HT-29 (cell line): ENCODE measurements at regions not wholly inside any gene's neighbourhood (a gene's known extent, or its start where the extent isn't known, plus 50 kb on each side); places are given as distances from the start of the nearest gene placed in this dataset.
"Not testable (repeated sequence)": the region's sequence is repeated elsewhere in the genome, so short reads cannot be mapped to it uniquely, and the experiment has no call there.

ENCODE experiments used
- DNase-seq: peaks from one replicate; pipeline ENCODE4 v3.0.0-alpha.2; 2015; ENCODE audit warnings: low spot score

GRCh38 chr4:122100508-122100907 is 51.6 kb upstream of the BLTP1 start:
- DNase-seq, result no peak

DNA sequence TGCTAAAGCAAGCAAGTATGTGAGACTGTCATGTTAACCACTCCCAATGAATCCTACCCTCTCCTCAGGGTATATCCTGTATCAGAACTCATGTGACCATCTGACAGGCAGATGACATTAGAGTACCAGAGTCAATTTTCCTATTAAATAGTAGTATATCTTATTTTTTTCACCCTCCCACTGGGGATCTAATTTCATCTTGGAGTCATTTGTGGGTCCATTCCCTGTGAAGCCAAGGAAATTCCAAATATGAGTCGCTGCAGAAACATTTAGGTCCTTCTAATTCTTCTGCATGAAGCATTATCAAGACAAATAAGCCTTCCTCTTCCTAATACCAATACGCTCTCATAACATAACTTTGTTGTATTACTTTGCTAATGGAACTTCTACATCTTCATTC is 52.2 kb upstream of the BLTP1 start:
- DNase-seq, result no peak

DNA sequence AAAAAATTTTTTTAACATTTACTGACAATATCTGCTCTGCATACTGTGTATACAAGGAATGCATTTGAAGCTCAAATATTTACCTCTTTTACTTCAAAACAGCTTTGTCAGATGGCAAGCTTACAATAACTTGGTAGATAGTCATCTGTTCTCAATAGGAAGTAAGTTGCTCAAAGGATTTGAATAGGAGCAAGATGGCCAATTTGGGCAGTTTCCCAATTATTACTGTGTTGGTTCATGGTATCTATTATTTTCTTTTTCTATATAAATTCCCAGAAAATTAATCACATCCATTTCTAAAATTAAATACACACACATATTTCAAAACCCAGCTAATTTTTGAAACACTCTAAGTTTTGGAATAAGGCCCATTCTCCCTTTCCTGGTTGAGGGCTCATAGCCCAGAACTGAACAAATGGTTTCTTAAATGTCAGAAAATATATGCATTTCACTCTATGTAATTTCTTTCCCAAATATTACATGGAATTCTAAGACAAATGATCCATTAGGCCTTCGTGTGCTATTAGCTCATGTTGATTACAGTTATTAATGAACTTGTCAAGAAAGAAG is 60.2 kb upstream of the BLTP1 start:
- DNase-seq, result no peak

DNA sequence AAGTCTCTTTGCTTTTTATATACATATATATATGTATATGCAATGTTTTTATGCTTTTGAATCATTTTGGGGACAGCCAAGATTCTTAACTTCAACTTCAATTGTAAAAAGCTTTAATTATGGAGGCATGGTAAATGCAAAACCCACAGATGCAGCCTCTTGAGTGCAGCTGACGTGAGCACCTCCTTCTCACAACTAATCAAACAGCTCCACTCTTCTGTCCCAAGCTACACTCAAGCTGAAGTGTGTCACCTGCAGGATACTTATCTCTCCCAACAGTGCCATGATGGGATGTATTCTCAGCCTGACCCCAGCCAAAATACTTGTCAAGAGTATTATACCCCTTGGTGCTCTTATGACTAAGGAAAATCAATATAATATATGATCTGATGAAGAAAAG is 60.7 kb upstream of the BLTP1 start:
- DNase-seq, result no peak

DNA sequence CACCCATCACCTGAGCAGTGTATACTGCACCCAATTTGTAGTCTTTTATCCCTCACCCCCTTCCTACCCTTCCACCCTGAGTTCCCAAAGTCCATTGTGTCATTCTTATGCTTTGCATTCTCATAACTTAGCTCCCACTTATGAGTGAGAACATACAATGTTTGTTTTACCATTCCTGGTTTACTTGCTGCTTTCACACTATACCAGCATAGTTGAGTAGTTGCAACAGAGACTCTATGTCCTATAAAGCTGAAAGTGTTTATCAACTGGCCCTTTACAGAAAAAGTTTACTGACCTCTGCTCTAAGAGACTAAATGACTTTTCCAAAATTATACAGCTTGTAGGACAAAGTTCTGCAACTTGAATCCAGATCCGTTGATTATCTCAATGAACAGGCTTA is 61.1 kb upstream of the BLTP1 start:
- no peak for DNase-seq

DNA sequence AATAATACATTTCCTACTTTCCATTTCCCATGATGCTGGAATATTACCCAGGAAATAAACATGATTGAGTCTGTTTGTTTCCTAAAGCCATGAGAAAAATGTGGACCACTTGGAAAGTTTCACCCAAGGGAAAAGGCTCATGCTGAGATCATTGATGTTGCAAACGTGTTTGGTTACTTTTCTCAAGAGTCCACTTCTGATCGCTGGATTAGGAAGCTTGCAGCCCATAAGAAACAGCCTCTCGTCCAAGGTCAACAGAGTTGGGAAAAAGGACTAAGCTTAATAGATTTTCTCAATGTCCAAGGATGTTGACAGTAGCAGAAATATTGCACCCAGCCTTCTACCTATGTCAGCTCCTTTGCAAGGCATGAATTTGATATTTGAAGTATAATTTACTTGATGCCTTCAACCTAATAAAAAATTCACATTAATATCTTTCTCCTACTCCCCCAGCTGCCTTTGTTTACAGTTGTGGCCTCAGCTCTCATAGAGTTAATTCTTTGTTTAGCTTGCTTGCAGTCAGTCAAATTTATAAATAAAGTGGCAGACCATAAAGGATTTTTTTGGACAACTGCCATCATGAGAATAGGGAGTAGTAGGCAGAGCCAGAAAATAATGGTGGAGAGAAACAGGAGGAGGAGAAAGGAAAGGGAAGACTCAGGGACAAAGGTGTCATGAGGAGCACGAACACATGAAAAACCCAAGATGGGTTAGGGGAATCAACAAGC is 65.6 kb upstream of the BLTP1 start:
- DNase-seq, result no peak

DNA sequence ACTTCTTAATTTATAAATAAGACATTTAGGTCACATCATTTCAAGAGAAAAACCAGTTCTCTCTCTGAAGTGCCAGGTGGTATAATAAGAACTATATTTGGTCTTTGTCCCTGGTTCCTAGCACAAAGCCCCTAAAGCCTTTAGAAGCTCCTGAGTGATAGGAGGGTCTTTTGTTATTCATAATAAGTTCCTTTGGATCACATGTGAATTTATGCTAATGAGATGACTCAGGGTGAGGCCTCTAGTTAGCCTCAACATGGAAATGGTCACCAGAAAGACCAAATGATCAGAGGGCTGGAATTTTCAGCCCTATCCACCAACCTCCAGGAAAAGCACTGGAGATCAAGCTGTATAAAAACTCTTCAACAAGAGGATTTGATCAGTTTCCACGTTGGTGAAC is 68.1 kb upstream of the BLTP1 start:
- no peak for DNase-seq

DNA sequence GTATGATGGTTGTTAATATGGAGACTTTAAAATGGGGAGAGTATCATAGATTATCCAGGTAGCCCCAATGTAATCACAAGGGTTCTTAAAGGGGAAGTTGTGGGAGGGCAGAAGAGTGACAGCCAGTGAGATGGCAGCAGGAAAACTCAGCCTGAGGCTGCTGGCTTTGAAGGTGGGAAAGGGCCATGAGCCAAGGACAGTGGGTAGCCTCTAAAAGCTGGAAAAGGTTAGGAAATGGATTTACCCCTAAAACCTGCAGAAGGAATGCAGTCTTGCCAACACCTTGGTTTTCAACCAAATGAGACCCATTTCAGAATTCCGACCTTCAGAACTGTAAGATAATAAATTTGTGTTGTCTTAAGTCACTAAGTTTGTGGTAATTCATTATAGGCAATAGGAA is 68.8 kb upstream of the BLTP1 start:
- no peak for DNase-seq

- no peak for DNase-seq
Observed at GRCh38 chr4:122082661-122083060, 69.5 kb upstream of the BLTP1 start.

- DNase-seq, result not testable (repeated sequence)
Observed at GRCh38 chr4:122077653-122078052, 74.5 kb upstream of the BLTP1 start.

DNA sequence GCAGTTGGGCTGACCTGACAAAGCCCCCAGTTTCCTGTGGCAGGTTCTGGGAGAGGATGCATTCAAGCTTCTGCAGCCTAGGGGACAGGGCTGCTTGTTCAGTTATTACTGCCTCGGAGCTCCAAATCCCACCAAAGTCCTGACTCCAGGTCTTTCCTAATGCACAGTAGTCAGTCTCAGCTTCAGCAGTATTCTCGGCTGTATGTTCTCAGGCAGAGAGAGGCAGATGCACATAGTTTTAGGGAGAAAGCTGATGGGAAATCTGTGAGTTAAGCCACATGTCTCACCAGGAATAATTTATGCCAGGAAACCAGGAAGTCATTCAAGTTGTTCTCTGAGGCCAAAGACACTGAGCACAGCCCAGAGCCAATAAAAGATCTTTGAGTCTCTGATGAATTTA is 75.3 kb upstream of the BLTP1 start:
- not testable (repeated sequence) for DNase-seq

GRCh38 chr4:122073615-122074014 is 78.5 kb upstream of the BLTP1 start:
- no peak for DNase-seq

DNA sequence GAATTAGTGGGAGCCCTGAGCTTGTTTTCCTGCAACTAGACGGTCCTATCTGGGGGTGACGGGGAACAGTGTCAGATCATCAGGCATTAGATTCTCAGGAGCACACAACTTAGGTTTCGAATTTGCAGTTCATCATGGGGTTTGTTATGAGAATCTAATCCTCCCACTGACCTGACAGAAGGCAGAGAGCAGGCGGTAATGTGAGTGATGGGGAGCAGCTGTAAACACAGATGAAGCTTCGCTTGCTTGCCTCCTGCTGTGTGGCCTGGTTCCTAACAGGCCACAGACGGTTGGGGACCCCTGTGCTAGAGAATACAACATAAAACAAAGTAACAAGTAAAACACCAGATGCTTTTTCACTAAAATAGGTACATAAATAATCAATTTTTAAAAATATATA is 86.2 kb upstream of the BLTP1 start:
- no peak for DNase-seq

DNA sequence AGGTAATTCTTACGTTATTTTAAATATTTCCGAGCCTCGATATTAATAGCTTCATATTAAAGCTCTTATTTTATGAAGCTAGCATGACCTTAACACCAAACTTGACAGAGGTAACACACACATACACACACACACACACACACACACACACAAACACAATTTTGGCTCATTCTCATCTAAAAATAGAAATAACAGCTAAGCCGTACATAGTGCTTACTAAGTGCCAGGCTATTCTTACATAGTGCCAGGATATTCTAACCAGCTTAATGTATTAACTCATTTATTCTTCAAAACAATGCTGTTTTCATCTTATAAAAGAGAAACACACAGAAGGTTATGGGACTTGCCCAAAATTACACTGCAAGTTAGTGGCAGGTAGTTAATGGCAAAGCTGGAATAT is 87.0 kb upstream of the BLTP1 start:
- DNase-seq, result no peak

- no peak for DNase-seq
Observed at GRCh38 chr4:122053186-122053585, 98.9 kb upstream of the BLTP1 start.

- no peak for DNase-seq
Observed at GRCh38 chr4:122052677-122053076, 99.5 kb upstream of the BLTP1 start.

GRCh38 chr4:122050841-122051240 is 99.0 kb upstream of the TRPC3 start:
- DNase-seq, result no peak

DNA sequence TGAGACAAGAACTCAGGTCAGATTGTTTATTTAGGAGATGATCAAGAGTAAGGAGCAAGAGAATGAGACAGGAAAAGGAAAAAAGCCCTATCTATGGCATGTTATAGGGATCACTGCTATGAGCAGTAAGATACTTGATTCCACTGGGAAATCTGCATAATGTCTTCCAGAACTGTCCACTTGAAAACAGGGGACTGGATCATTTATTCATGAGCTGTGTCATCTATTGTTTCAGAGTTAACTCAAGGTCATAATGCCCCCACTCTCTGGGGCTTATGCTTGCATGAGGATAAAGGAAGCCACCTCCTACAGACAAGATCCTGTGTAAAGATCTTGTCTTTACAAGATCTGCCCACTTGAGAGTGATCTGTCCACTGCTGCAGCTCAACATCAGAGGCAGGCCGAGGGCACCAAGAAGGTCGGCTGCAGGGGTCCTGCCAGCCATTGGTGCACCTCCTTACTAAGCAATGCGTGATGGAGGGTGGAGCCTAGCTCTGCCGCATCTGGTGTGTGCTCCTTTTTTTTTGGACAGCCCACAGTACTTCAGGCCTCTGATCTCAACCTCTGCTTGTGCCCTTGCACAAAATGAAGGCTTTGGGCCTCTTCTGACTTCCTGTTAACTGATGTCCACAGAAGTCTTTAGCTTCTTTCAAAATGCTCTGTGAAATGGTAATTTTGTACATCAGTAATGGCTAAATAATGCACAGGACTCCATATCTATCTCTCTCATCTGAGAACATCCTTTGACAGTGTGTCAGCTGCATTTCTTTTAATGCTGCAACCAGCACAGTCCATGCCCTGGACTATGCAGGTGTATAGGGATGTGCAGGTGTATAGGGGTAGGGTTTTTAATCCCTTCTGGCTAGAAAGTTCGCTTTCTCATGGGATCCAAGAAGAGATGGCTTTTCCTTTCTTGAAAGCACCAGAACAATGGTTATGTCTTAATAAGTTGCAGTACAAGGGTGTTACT is 95.9 kb upstream of the TRPC3 start:
- DNase-seq, result no peak

DNA sequence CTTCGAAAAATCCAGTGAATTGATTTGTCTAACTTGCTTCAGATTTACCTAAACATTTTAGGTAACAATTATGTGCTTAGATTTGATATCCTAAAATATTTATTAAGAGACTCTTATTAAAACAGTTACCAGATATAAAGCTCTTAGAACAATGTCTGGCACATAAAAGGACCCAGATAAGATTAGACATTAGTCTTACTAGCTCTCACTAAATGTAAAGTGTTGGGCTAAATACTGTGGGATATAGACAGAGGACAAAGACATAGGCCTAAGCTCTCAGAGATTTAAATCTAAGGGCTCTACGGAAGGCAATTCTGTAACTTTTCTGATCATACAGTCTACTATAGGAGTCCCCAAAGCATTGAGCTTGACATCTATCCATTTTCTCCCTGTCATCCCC is 94.4 kb upstream of the TRPC3 start:
- no peak for DNase-seq

DNA sequence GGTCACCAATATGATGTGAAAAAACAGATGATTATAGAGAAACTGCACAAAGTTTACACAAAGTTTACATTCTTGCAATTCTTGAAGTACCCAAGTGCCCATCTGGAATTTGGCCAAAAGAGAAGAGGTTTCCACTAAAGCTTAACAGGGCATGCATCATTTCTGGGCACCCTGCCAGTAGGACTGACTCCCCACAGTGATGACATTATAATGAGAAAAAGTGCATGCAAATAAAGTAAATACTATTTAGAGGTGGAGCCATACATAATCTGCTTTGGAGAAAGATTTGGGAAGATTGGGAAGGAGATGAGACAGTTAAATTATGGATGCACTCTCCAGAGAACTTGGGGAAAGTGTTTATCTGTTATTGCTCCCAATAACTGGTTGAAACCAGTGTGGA is 93.7 kb upstream of the TRPC3 start:
- peak; percentile 84 for DNase-seq

DNA sequence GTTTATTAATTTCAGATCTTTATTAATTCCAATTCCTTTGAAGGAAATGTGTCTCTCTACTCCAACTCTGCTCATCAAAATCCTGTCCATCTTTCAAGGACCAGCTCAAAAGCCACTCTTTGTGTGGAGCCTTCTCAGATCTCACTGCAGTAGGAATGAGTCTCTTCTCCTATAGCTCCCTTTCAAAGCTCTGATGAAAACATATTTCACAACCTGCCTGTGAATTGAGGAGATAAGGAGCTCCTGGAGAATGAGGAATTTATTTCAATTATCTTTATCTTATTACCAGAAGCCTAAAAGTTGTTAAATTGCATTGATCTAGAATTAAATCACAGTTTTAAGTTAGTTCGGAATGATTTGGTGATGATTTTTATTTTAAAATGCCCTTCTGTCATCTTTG is 92.6 kb upstream of the TRPC3 start:
- no peak for DNase-seq

- no peak for DNase-seq
Observed at GRCh38 chr4:122041312-122041711, 89.5 kb upstream of the TRPC3 start.

DNA sequence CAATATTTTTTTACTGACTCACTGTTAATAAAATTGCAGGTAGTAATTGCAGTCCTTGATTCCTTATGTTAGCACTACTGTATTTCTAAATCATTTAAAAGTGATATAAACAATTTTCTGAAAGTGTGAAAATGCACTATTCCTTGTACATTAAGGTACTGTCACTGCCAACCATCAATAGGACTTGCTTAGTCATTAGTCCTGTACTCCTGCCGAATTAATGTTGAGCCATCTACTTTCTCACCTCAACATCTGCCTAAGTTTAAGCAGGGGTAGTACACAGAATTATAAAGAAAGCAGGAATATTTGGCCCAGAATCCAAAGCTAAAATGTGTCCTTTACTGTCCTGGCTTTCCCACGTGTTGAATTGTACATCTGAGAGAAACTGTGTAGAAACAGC is 87.0 kb upstream of the TRPC3 start:
- no peak for DNase-seq
